ENCODE measurements at regions not wholly inside any gene's neighbourhood (a gene's known extent, or its start where the extent isn't known, plus 50 kb on each side); places are given as distances from the start of the nearest gene placed in this dataset.

DNA sequence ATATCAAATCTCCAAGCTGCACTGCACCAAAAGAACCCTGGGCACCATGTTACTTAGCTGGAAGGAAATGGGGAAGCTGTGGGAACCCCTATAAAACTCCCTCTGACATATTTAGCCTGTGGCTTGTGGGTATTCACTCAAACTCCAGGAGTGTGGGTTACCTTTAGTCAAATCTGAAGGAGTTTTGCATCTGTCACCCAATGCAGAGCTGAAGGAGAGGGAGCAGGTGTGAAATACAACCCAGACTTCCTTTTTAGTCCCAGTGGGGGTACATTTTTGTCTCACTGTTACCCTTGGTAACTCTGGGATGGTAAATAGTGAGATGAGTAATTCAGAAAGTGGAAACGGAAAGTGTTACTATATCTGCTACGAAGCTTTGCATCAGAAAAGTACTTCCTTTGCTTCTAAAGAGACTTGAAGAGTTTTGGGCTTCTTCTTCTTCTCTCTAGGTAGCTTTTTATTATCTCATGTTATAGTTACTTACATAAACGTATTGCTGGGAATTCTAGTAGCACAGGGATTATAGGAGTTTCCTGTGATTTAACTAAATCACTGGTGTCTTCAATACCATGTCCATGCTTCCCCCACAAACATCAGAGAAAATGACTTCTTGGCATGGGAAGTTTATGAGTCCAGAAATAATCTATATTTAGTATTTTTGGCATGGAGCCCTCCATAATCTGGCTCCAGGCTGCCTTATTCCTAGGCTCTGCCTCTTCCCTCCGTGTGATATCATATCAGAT, 105.9 kb downstream of the AKAP11 start:
- H3F3A ChIP-seq (replicated peaks; ENCODE audit: low read depth) = no peaks in the 10 kb centered on the region
- H3K36me3 ChIP-seq (ENCODE audit: insufficient read depth) = no peaks in the 10 kb centered on the region
- Mint-ChIP-seq H3K9me3 (peaks cover 10% of the 10 kb centered on the region), H3K27me3 (ENCODE audit: insufficient read depth, low read depth, poor library complexity) (peaks cover 2% of the 10 kb centered on the region), H3K4me3 (no peak overlapping the region), H3K36me3 (ENCODE audit: low read depth) (peaks cover 3% of the 10 kb centered on the region), H3K27ac (no peak overlapping the region), H3K4me1 (no peaks in the 10 kb centered on the region)
- TF ChIP-seq ZNF331 (CRISPR knock-in tag; IDR thresholded peaks at IDR 0.05; ENCODE audit: low read depth) (no peak), CTCF (conservative IDR thresholded peaks at IDR 0.05; ENCODE audit: low read depth in 2 of 2) (no peak)
- TF ChIP-seq, protein P1, sequence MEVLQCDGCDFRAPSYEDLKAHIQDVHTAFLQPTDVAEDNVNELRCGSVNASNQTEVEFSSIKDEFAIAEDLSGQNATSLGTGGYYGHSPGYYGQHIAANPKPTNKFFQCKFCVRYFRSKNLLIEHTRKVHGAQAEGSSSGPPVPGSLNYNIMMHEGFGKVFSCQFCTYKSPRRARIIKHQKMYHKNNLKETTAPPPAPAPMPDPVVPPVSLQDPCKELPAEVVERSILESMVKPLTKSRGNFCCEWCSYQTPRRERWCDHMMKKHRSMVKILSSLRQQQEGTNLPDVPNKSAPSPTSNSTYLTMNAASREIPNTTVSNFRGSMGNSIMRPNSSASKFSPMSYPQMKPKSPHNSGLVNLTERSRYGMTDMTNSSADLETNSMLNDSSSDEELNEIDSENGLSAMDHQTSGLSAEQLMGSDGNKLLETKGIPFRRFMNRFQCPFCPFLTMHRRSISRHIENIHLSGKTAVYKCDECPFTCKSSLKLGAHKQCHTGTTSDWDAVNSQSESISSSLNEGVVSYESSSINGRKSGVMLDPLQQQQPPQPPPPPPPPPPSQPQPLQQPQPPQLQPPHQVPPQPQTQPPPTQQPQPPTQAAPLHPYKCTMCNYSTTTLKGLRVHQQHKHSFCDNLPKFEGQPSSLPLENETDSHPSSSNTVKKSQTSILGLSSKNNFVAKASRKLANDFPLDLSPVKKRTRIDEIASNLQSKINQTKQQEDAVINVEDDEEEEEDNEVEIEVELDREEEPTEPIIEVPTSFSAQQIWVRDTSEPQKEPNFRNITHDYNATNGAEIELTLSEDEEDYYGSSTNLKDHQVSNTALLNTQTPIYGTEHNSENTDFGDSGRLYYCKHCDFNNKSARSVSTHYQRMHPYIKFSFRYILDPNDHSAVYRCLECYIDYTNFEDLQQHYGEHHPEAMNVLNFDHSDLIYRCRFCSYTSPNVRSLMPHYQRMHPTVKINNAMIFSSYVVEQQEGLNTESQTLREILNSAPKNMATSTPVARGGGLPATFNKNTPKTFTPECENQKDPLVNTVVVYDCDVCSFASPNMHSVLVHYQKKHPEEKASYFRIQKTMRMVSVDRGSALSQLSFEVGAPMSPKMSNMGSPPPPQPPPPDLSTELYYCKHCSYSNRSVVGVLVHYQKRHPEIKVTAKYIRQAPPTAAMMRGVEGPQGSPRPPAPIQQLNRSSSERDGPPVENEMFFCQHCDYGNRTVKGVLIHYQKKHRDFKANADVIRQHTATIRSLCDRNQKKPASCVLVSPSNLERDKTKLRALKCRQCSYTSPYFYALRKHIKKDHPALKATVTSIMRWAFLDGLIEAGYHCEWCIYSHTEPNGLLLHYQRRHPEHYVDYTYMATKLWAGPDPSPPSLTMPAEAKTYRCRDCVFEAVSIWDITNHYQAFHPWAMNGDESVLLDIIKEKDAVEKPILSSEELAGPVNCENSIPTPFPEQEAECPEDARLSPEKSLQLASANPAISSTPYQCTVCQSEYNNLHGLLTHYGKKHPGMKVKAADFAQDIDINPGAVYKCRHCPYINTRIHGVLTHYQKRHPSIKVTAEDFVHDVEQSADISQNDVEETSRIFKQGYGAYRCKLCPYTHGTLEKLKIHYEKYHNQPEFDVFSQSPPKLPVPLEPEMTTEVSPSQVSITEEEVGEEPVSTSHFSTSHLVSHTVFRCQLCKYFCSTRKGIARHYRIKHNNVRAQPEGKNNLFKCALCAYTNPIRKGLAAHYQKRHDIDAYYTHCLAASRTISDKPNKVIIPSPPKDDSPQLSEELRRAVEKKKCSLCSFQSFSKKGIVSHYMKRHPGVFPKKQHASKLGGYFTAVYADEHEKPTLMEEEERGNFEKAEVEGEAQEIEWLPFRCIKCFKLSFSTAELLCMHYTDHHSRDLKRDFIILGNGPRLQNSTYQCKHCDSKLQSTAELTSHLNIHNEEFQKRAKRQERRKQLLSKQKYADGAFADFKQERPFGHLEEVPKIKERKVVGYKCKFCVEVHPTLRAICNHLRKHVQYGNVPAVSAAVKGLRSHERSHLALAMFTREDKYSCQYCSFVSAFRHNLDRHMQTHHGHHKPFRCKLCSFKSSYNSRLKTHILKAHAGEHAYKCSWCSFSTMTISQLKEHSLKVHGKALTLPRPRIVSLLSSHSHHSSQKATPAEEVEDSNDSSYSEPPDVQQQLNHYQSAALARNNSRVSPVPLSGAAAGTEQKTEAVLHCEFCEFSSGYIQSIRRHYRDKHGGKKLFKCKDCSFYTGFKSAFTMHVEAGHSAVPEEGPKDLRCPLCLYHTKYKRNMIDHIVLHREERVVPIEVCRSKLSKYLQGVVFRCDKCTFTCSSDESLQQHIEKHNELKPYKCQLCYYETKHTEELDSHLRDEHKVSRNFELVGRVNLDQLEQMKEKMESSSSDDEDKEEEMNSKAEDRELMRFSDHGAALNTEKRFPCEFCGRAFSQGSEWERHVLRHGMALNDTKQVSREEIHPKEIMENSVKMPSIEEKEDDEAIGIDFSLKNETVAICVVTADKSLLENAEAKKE (CRISPR knock-in tag; IDR thresholded peaks at IDR 0.05) = no peak
- H3K9me2 ChIP-seq (ENCODE audit: insufficient read depth) = peaks cover 18% of the 10 kb centered on the region
- H3K27ac ChIP-seq (ENCODE audit: low read depth) = no peak overlapping the region
- no peaks in the 10 kb centered on the region for H3K27me3 ChIP-seq (ENCODE audit: insufficient read depth)
- H3K4me1 ChIP-seq (ENCODE audit: insufficient read depth) = no peaks in the 10 kb centered on the region
- no peak overlapping the region for H3K4me2 ChIP-seq
- H2AFZ ChIP-seq = no peak overlapping the region
- H4K20me1 ChIP-seq (replicated peaks; ENCODE audit: insufficient read depth) = no peaks in the 10 kb centered on the region
- no peak for ATAC-seq
- DNase-seq (ENCODE audit: low spot score) = no peak
- H3K4me3 ChIP-seq = no peak overlapping the region
- H3K79me2 ChIP-seq (replicated peaks; ENCODE audit: insufficient read depth) = no peaks in the 10 kb centered on the region
